Tibial nerve (tissue), 3 donors: ENCODE measurements at regions not wholly inside any gene's neighbourhood (a gene's known extent, or its start where the extent isn't known, plus 50 kb on each side); places are given as distances from the start of the nearest gene placed in this dataset.

Experiments
- CTCF ChIP-seq, 5 experiments: fragments of 200-600 bp in 3 of 5; fragments of 450-650 bp in 2 of 5; sonication (generic) in 3 of 5; IDR thresholded peaks; one replicate each; pipeline ENCODE4 v1.5.1; 2016 to 2019; ENCODE audit warnings: antibody characterized with exemption in 5 of 5, mild to moderate bottlenecking in 3 of 5, moderate library complexity in 2 of 5
- POLR2A ChIP-seq, 2 donors: fragments of 450-650 bp; IDR thresholded peaks; one replicate each; pipeline ENCODE4 v1.6.1; 2017; ENCODE audit warnings: antibody characterized with exemption in 2 of 2, mild to moderate bottlenecking in 2 of 2, moderate library complexity in 2 of 2

- peak; percentile 16 to 46 (median 37) for TF ChIP-seq CTCF (IDR thresholded peaks at IDR 0.05)
- no peak for TF ChIP-seq POLR2A (IDR thresholded peaks at IDR 0.05)
Observed at GRCh38 chr21:14737922-14738321, 191.8 kb upstream of the SAMSN1 start.
